ENCODE measurements at regions not wholly inside any gene's neighbourhood (a gene's known extent, or its start where the extent isn't known, plus 50 kb on each side); places are given as distances from the start of the nearest gene placed in this dataset.

GRCh38 chr5:125604104-125604503 is 819.1 kb upstream of the GRAMD2B start:
- CTCF ChIA-PET, result interaction anchor here (0.9 to 2.9 kb wide), 5 partner anchors 13 to 38 kb away, joined by 4 to 9 read pairs (median 4); no protein-coding TSS in a partner anchor

GRCh38 chr5:125607018-125607417 is 816.2 kb upstream of the GRAMD2B start:
- DNase-seq (ENCODE audit: extremely low spot score), result no peak
- ChIA-PET CTCF (no interaction called here), POLR2A (no interaction called here)
- TF ChIP-seq CTCF (IDR thresholded peaks at IDR 0.05; ENCODE audit: control extremely low read depth, extremely low read depth, low read depth, missing control alignments), result no peak

More at GRCh38 chr5:125604104-125604503, 819.1 kb upstream of the GRAMD2B start:
- no peak for DNase-seq (ENCODE audit: extremely low spot score)
- POLR2A ChIA-PET, result no interaction called here
- no peak for TF ChIP-seq CTCF (IDR thresholded peaks at IDR 0.05; ENCODE audit: control extremely low read depth, extremely low read depth, low read depth, missing control alignments)

GRCh38 chr5:125609011-125609410 is 814.2 kb upstream of the GRAMD2B start:
- CTCF ChIA-PET, result no interaction called here
- DNase-seq (ENCODE audit: extremely low spot score), result no peak
- no peak for TF ChIP-seq CTCF (IDR thresholded peaks at IDR 0.05; ENCODE audit: control extremely low read depth, extremely low read depth, low read depth, missing control alignments)
- POLR2A ChIA-PET, result no interaction called here

GRCh38 chr5:125610892-125611291 is 812.3 kb upstream of the GRAMD2B start:
- TF ChIP-seq CTCF (IDR thresholded peaks at IDR 0.05; ENCODE audit: control extremely low read depth, extremely low read depth, low read depth, missing control alignments), result no peak
- POLR2A ChIA-PET, result no interaction called here
- no peak for DNase-seq (ENCODE audit: extremely low spot score)
- CTCF ChIA-PET, result no interaction called here

GRCh38 chr5:125611541-125611940 is 811.7 kb upstream of the GRAMD2B start:
- no peak for DNase-seq (ENCODE audit: extremely low spot score)
- no peak for TF ChIP-seq CTCF (IDR thresholded peaks at IDR 0.05; ENCODE audit: control extremely low read depth, extremely low read depth, low read depth, missing control alignments)
- POLR2A ChIA-PET, result no interaction called here
- CTCF ChIA-PET, result no interaction called here

GRCh38 chr5:125612181-125612721 is 811.0 kb upstream of the GRAMD2B start:
- no peak for TF ChIP-seq CTCF (IDR thresholded peaks at IDR 0.05; ENCODE audit: control extremely low read depth, extremely low read depth, low read depth, missing control alignments)
- no peak for DNase-seq (ENCODE audit: extremely low spot score)
- ChIA-PET POLR2A (no interaction called here), CTCF (no interaction called here)

GRCh38 chr5:125612776-125613175 is 810.4 kb upstream of the GRAMD2B start:
- no peak for DNase-seq (ENCODE audit: extremely low spot score)
- ChIA-PET CTCF (no interaction called here), POLR2A (no interaction called here)
- TF ChIP-seq CTCF (IDR thresholded peaks at IDR 0.05; ENCODE audit: control extremely low read depth, extremely low read depth, low read depth, missing control alignments), result no peak

Measured in GM10248 (cell line).